ENCODE measurements at regions not wholly inside any gene's neighbourhood (a gene's known extent, or its start where the extent isn't known, plus 50 kb on each side); places are given as distances from the start of the nearest gene placed in this dataset.

GRCh38 chr15:23924686-23925085 is 237.6 kb upstream of the NDN start:
- WGBS: 74% methylated on average over 2 of the region's 3 CpGs
- Histone ChIP-seq H3K27ac (ENCODE audit: low read depth, low read length) (no peak overlapping the region), H3K9ac (ENCODE audit: low read depth, low read length) (no peak overlapping the region), H3K36me3 (ENCODE audit: insufficient read depth, low read length) (no peaks in the 10 kb centered on the region), H3K27me3 (ENCODE audit: insufficient read depth, low read length) (no peaks in the 10 kb centered on the region), H3K4me1 (ENCODE audit: insufficient read depth, low read length) (no peaks in the 10 kb centered on the region), H3K9me3 (ENCODE audit: insufficient read depth, low read depth, low read length) (peaks cover 50% of the 10 kb centered on the region), H3K4me3 (ENCODE audit: low read length) (no peak overlapping the region)

- Histone ChIP-seq H3K36me3 (ENCODE audit: insufficient read depth, low read length) (no peaks in the 10 kb centered on the region), H3K9ac (ENCODE audit: low read depth, low read length) (no peak overlapping the region), H3K4me1 (ENCODE audit: insufficient read depth, low read length) (no peaks in the 10 kb centered on the region), H3K9me3 (ENCODE audit: insufficient read depth, low read depth, low read length) (peaks cover 26% of the 10 kb centered on the region), H3K4me3 (ENCODE audit: low read length) (no peak overlapping the region), H3K27me3 (ENCODE audit: insufficient read depth, low read length) (no peaks in the 10 kb centered on the region), H3K27ac (ENCODE audit: low read depth, low read length) (no peak overlapping the region)
- 89% methylated on average over 14 of the region's 14 CpGs for WGBS
Measured at GRCh38 chr15:23954931-23955330, 267.8 kb upstream of the NDN start.

DNA sequence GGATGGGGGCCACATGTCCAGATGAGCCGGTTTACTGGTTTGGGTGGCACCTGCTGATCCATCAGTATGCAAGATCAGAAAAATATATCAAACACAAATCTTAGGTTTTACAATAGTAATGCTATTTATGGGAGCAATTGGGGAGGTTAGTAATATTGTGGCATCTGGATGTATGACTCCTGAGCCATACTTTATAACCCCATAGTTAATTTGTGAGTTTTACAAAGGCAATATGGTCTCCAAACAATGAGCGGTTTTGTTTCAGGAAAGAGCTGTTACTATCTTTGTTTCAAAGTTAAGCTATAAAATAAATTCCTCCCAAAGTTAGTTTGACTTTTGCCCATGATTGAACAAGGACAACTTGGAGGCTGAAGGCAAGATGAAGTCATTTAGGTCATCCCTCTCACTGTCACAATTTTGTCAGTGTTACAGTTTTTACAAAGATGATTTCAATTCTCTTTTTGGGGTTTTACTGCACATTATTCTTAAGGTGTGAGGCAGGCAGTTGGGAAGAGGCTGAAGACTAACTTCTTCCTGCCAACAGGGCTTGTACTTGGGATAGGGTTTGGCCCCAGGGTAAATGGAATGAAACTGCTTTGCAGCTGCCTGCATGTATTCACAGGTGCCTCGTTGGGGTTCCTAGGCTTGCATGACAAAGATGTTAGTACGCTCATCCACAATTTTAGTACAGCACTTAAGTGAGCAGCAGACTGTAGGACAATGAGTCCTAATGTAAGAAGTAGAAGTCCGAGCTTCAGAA is 296.6 kb upstream of the NDN start:
- no peaks in the 10 kb centered on the region for H3K27me3 ChIP-seq (ENCODE audit: insufficient read depth, low read length)
- H3K9me3 ChIP-seq (ENCODE audit: insufficient read depth, low read depth, low read length): peaks cover 46% of the 10 kb centered on the region
- H3K27ac ChIP-seq (ENCODE audit: low read depth, low read length): no peak overlapping the region

GRCh38 chr15:23994273-23994672 is 307.2 kb upstream of the NDN start:
- Histone ChIP-seq H3K27ac (ENCODE audit: low read depth, low read length) (no peak overlapping the region), H3K9ac (ENCODE audit: low read depth, low read length) (no peak overlapping the region), H3K36me3 (ENCODE audit: insufficient read depth, low read length) (no peaks in the 10 kb centered on the region), H3K27me3 (ENCODE audit: insufficient read depth, low read length) (no peaks in the 10 kb centered on the region), H3K4me1 (ENCODE audit: insufficient read depth, low read length) (no peaks in the 10 kb centered on the region), H3K4me3 (ENCODE audit: low read length) (no peak overlapping the region), H3K9me3 (ENCODE audit: insufficient read depth, low read depth, low read length) (peaks cover 60% of the 10 kb centered on the region)
- 74% methylated on average over 4 of the region's 4 CpGs for WGBS

More for the DNA sequence above, 296.6 kb upstream of the NDN start:
- Histone ChIP-seq H3K4me1 (ENCODE audit: insufficient read depth, low read length) (no peaks in the 10 kb centered on the region), H3K36me3 (ENCODE audit: insufficient read depth, low read length) (no peaks in the 10 kb centered on the region), H3K4me3 (ENCODE audit: low read length) (no peak overlapping the region), H3K9ac (ENCODE audit: low read depth, low read length) (no peak overlapping the region)
- 81% methylated on average over 3 of the region's 5 CpGs for WGBS

DNA sequence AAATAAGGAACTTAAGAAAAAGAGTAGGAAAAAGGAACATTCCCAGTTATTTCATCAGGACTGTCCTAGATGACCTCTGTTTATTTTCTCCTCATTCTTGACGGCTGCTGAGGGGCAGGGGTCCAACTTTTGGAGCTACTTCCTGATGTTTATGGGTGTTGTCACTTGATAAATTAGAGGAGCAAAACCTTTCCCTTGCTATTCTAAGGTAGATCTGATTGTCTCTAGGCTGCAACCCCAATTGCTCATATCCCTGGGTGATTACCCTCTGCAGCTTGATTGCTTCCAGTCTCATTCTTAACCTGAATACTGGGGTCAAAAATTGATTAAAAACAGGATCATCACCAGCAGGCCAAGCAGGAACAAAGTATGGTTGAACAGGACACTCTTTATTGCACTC is 311.0 kb upstream of the NDN start:
- Histone ChIP-seq H3K9me3 (ENCODE audit: insufficient read depth, low read depth, low read length) (peaks cover 68% of the 10 kb centered on the region), H3K27me3 (ENCODE audit: insufficient read depth, low read length) (no peaks in the 10 kb centered on the region), H3K4me1 (ENCODE audit: insufficient read depth, low read length) (no peaks in the 10 kb centered on the region), H3K9ac (ENCODE audit: low read depth, low read length) (no peak overlapping the region), H3K4me3 (ENCODE audit: low read length) (no peak overlapping the region), H3K36me3 (ENCODE audit: insufficient read depth, low read length) (no peaks in the 10 kb centered on the region), H3K27ac (ENCODE audit: low read depth, low read length) (no peak overlapping the region)
- 100% methylated on average over 1 of the region's 1 CpG for WGBS

- no peak overlapping the region for H3K9ac ChIP-seq (ENCODE audit: low read depth, low read length)
- peaks cover 3% of the 10 kb centered on the region; the same call in 1 of the 2 replicates for H3K4me1 ChIP-seq (ENCODE audit: insufficient read depth, low read length)
- WGBS: no CpG with 5 or more reads among the region's 1 CpG
- H3K9me3 ChIP-seq (ENCODE audit: insufficient read depth, low read depth, low read length): peaks cover 47% of the 10 kb centered on the region
- H3K27ac ChIP-seq (ENCODE audit: low read depth, low read length): no peak overlapping the region
- H3K27me3 ChIP-seq (ENCODE audit: insufficient read depth, low read length): no peaks in the 10 kb centered on the region
- H3K4me3 ChIP-seq (ENCODE audit: low read length): no peak overlapping the region
- H3K36me3 ChIP-seq (ENCODE audit: insufficient read depth, low read length): no peaks in the 10 kb centered on the region
Measured at GRCh38 chr15:24008476-24008875, 321.4 kb upstream of the NDN start.

GRCh38 chr15:24017470-24017869 is 330.4 kb upstream of the NDN start:
- WGBS: 100% methylated on average over 1 of the region's 1 CpG

DNA sequence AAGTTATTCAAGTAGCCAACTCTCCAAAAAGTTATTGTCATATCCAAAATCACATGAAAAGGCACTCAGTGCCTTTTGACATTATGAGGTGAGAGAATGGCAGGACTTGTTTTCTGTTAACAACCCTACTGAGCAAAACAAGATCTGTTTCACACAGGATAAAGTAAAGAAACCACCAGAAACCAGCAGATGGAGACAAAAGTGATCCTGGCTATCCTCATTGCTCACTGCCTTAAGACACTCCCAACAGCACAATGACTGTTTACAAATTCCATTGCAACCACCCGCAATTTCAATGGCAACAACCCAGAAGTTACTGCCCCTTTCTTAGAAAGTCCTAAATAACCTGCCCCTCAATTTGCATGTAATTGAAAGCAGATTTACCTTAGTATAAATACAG is 352.6 kb upstream of the NDN start:
- Histone ChIP-seq H3K27ac (ENCODE audit: low read depth, low read length) (no peak overlapping the region), H3K9me3 (ENCODE audit: insufficient read depth, low read depth, low read length) (peaks cover 66% of the 10 kb centered on the region), H3K9ac (ENCODE audit: low read depth, low read length) (no peak overlapping the region), H3K36me3 (ENCODE audit: insufficient read depth, low read length) (no peaks in the 10 kb centered on the region), H3K4me1 (ENCODE audit: insufficient read depth, low read length) (no peaks in the 10 kb centered on the region), H3K27me3 (ENCODE audit: insufficient read depth, low read length) (no peaks in the 10 kb centered on the region), H3K4me3 (ENCODE audit: low read length) (no peak overlapping the region)
- 69% methylated on average over 1 of the region's 1 CpG for WGBS

More at GRCh38 chr15:24017470-24017869, 330.4 kb upstream of the NDN start:
- no peak overlapping the region for H3K9ac ChIP-seq (ENCODE audit: low read depth, low read length)
- H3K4me1 ChIP-seq (ENCODE audit: insufficient read depth, low read length): no peaks in the 10 kb centered on the region
- H3K27ac ChIP-seq (ENCODE audit: low read depth, low read length): no peak overlapping the region
- H3K9me3 ChIP-seq (ENCODE audit: insufficient read depth, low read depth, low read length): peaks cover 59% of the 10 kb centered on the region
- H3K4me3 ChIP-seq (ENCODE audit: low read length): no peak overlapping the region
- no peaks in the 10 kb centered on the region for H3K36me3 ChIP-seq (ENCODE audit: insufficient read depth, low read length)
- H3K27me3 ChIP-seq (ENCODE audit: insufficient read depth, low read length): no peaks in the 10 kb centered on the region

GRCh38 chr15:24054547-24055245 is 367.6 kb upstream of the NDN start:
- Histone ChIP-seq H3K9ac (ENCODE audit: low read depth, low read length) (no peak overlapping the region), H3K9me3 (ENCODE audit: insufficient read depth, low read depth, low read length) (peaks cover 56% of the 10 kb centered on the region), H3K27ac (ENCODE audit: low read depth, low read length) (no peak overlapping the region), H3K36me3 (ENCODE audit: insufficient read depth, low read length) (no peaks in the 10 kb centered on the region), H3K4me1 (ENCODE audit: insufficient read depth, low read length) (no peaks in the 10 kb centered on the region), H3K4me3 (ENCODE audit: low read length) (no peak overlapping the region), H3K27me3 (ENCODE audit: insufficient read depth, low read length) (no peaks in the 10 kb centered on the region)
- 76% methylated on average over 10 of the region's 10 CpGs for WGBS

DNA sequence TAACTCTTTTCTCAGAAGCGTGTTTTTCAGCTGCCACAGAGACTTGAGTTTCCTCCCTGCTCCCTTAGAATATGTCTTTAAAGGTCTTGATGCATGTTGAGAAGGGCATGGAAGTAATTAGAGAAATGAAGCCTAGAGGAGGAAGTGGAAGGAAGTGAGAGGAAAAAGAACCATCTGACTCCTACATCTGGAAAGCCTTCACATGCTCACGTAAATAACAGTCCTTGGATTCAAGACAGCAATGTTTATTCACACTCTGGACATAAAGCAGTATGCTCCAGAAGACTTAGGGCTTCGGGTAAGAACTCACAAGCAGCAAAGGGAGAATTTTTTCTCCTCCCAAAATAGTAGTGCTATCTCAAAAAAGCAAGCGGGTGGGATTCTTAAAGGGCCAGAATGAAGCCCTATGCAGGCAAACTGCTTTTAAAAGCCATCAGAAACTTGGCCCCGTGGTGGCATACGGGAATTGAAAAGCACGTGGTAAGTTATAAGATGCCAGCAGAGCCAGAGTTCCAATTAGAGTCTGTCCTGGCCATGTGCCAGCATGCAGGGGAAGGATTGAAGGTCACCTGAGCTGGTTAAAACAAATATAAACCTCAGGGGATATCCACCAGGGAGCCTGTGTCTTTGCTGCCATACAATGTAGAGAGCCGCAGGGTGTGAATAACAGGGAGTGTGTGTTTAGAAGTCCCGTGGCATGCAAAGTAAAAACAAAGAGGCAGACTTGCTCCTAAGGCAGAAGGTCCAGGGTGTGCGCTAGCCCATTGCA is 380.8 kb upstream of the NDN start:
- peaks cover 74% of the 10 kb centered on the region for H3K9me3 ChIP-seq (ENCODE audit: insufficient read depth, low read depth, low read length)

More for the DNA sequence above, 380.8 kb upstream of the NDN start:
- H3K4me1 ChIP-seq (ENCODE audit: insufficient read depth, low read length): no peaks in the 10 kb centered on the region
- no peaks in the 10 kb centered on the region for H3K36me3 ChIP-seq (ENCODE audit: insufficient read depth, low read length)
- H3K27me3 ChIP-seq (ENCODE audit: insufficient read depth, low read length): no peaks in the 10 kb centered on the region
- WGBS: 77% methylated on average over 10 of the region's 10 CpGs
- no peak overlapping the region for H3K4me3 ChIP-seq (ENCODE audit: low read length)
- H3K9ac ChIP-seq (ENCODE audit: low read depth, low read length): no peak overlapping the region
- H3K27ac ChIP-seq (ENCODE audit: low read depth, low read length): no peak overlapping the region

Data from HUES64 (cell line).